ENCODE measurements at regions not wholly inside any gene's neighbourhood (a gene's known extent, or its start where the extent isn't known, plus 50 kb on each side); places are given as distances from the start of the nearest gene placed in this dataset.

DNA sequence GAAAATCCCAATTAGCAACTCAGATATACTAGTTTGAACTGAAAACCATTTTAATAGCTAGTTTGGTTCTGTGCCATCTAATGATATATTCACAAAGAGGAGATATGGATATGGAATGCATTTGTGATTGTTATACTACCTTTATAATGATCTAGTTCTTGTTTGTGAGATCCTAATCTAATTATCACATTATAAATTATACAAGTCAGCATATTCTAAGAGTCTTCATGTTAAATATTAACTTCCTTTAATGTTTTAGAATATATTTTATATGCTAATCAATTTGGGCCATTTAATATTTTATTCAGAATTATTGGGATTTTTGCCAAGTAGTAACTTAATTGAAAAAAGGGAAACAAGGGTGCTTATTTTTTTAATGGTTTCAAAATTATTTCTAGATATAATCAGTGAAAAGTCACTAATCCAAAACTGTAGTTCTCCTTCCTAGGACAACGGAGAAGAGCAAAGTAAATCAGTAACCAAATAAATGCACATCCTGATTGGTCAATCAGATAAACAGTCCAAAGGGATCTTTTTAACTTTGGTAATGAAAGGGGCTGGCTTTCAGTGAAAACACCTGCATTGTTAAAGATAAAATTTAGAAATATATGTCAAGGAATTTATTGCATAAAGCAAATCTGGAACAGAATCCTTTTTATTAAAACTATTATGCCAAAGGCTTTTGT, 173.9 kb upstream of the MEOX2 start:
- H3K9me3 Mint-ChIP-seq, result peaks cover 3 to 11% (median 4%) of the 10 kb centered on the region in 3 donors
- H3K27ac Mint-ChIP-seq, result no peak overlapping the region
- no peaks in the 10 kb centered on the region for H3K36me3 Mint-ChIP-seq
- H3K4me3 Mint-ChIP-seq, result no peak overlapping the region
- no peaks in the 10 kb centered on the region for H3K4me1 Mint-ChIP-seq
- no peaks in the 10 kb centered on the region for H3K27me3 Mint-ChIP-seq

DNA sequence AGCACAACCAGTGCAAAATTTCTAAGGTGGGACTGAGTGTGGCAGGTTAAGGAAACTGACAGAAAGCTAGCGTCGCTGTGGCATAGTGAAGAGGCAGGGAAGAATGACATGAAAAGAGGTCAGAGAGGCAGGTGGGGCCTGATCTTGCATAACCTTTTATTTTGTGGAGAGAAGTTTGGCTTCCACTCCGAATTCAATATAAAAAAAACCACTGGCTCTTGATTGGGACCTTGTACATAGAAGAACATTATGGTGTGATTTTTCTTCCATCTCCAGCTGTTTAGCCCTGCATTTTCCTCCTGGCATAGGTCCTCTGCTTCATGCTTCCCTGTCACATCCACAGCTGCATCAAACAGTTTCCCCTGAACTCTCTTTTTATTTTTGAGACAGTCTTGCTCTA, 170.5 kb upstream of the MEOX2 start:
- no peak overlapping the region for H3K27ac Mint-ChIP-seq
- H3K27me3 Mint-ChIP-seq, result no peaks in the 10 kb centered on the region
- peaks cover 4 to 8% (median 4%) of the 10 kb centered on the region in 3 donors for H3K9me3 Mint-ChIP-seq
- H3K36me3 Mint-ChIP-seq, result no peaks in the 10 kb centered on the region
- no peak overlapping the region for H3K4me3 Mint-ChIP-seq
- no peaks in the 10 kb centered on the region for H3K4me1 Mint-ChIP-seq

- H3K4me1 Mint-ChIP-seq, result no peaks in the 10 kb centered on the region
- no peaks in the 10 kb centered on the region for H3K27me3 Mint-ChIP-seq
- no peak overlapping the region for H3K4me3 Mint-ChIP-seq
- no peak overlapping the region for H3K27ac Mint-ChIP-seq
- no peaks in the 10 kb centered on the region for H3K36me3 Mint-ChIP-seq
- H3K9me3 Mint-ChIP-seq, result peaks cover 4 to 8% (median 5%) of the 10 kb centered on the region in 3 donors
Measured at GRCh38 chr7:15856311-15856710, 169.8 kb upstream of the MEOX2 start.

DNA sequence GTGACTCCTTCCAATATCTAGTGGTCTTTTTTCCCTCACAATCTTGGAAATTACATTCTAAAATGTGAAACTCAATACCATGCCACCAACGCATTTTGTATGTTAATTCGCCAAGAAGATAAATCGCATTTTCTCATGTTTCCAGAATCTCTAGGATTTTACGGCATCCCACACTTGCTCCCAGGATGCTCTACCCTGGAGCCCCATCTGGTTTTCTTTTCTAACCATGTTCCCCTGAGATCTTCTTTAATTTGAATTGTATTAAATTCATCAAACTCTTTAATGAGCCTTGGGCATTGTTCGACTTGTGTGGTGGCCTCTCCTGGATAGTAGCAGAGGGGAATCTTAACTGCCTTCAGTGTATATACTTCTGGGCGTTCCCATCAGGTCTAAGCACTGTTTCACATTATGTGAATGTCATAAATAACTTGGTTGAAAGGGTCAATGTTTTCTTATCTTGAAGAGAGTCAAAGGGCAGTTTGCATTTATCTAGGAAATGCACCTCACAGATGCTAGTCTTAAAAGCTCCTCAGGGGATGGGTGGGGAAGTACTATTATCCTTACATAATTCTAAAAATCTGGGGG, 169.1 kb upstream of the MEOX2 start:
- no peak overlapping the region for H3K4me3 Mint-ChIP-seq

DNA sequence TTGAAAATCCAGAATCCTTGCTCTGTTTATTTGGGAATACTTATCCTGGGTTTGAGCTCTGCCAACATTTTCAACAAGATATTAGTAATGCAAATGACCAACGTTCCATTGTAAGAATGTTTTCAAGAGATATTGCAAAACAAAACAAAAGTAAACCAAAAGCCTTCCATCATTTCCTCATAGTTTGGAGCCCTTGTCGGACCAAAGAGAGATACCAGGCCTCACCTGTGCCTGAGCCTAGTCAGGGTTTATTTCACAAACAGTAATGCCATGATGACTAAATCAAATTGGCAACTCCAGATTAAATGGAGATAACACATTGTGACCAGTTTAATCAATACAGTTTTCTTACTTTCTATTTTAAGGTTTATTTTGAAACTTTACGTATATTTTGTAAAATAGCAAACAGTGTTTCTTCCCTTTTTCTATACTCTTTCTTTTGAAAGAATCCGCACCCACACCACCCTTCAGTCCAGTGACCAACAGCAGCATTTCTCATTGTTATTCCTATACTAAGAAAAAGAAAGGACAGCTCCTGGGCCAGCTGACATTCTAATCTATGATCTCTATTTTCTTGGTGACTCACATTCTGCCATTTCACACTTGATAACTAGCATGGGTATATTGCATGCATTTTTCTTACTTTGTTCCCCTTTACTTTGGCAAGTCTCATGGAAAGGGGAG, 168.5 kb upstream of the MEOX2 start:
- Mint-ChIP-seq H3K36me3 (no peaks in the 10 kb centered on the region), H3K27ac (no peak overlapping the region), H3K9me3 (peaks cover 4 to 8% (median 5%) of the 10 kb centered on the region in 3 donors), H3K4me3 (no peak overlapping the region), H3K27me3 (no peaks in the 10 kb centered on the region), H3K4me1 (no peaks in the 10 kb centered on the region)

More for the DNA sequence above, 169.1 kb upstream of the MEOX2 start:
- H3K36me3 Mint-ChIP-seq, result no peaks in the 10 kb centered on the region
- H3K9me3 Mint-ChIP-seq, result peaks cover 4 to 8% (median 5%) of the 10 kb centered on the region in 3 donors
- no peaks in the 10 kb centered on the region for H3K27me3 Mint-ChIP-seq
- no peaks in the 10 kb centered on the region for H3K4me1 Mint-ChIP-seq
- H3K27ac Mint-ChIP-seq, result no peak overlapping the region

GRCh38 chr7:15853832-15854470, 167.5 kb upstream of the MEOX2 start:
- Mint-ChIP-seq H3K27ac (no peak overlapping the region), H3K4me3 (no peak overlapping the region), H3K27me3 (no peaks in the 10 kb centered on the region), H3K36me3 (no peaks in the 10 kb centered on the region), H3K4me1 (no peaks in the 10 kb centered on the region), H3K9me3 (peaks cover 2 to 4% (median 2%) of the 10 kb centered on the region in 3 donors)

DNA sequence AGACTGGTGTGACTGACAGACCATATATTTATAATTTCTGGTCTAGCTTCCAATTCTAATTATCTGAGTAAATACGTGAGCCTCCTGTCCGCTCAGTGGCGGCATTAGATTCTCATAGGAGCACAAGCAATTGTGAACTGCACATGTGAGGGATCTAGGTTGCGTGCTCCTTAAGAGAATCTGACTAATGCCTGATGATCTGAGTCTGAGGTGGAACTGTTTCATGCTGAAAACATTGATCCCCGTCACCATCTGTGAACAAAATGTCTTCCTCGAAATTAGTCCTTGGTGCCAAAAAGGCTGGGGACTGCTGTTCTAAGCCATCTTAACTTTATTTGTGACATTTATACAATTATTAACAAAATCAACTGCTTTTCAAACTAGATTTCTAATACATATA, 164.7 kb upstream of the MEOX2 start:
- H3K36me3 Mint-ChIP-seq, result no peaks in the 10 kb centered on the region
- no peaks in the 10 kb centered on the region for H3K27me3 Mint-ChIP-seq
- no peaks in the 10 kb centered on the region for H3K4me1 Mint-ChIP-seq
- H3K4me3 Mint-ChIP-seq, result no peak overlapping the region
- peaks cover 0 to 2% (median 0%) of the 10 kb centered on the region in 3 donors for H3K9me3 Mint-ChIP-seq
- H3K27ac Mint-ChIP-seq, result no peak overlapping the region

- Mint-ChIP-seq H3K27ac (no peak overlapping the region), H3K27me3 (no peaks in the 10 kb centered on the region), H3K36me3 (no peaks in the 10 kb centered on the region), H3K4me3 (no peak overlapping the region), H3K9me3 (peaks cover 0 to 2% (median 1%) of the 10 kb centered on the region in 3 donors), H3K4me1 (no peaks in the 10 kb centered on the region)
Measured at GRCh38 chr7:15848901-15849300, 162.4 kb upstream of the MEOX2 start.

DNA sequence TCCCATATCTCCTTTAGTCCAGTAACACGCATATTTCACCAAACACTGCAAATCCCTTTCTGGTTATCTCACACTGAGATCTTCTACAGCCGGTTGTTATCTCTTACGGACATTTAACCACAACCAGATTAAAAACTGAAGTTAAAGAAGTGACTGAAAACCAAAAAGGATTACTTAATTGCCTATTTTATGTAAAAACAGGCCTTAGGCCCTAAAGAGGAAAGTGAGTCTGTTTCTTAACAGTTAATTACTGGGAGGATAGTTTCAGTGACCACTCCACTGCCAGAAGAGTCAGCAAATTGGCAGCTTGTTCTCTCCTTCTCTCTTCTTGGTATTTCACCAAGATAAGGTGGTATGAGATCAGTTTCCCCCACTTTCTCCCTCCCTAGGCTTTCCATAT, 161.9 kb upstream of the MEOX2 start:
- Mint-ChIP-seq H3K27ac (no peak overlapping the region), H3K4me1 (no peaks in the 10 kb centered on the region), H3K27me3 (no peaks in the 10 kb centered on the region), H3K36me3 (no peaks in the 10 kb centered on the region), H3K9me3 (peaks cover 0 to 2% (median 1%) of the 10 kb centered on the region in 3 donors), H3K4me3 (no peak overlapping the region)

- Mint-ChIP-seq H3K9me3 (peaks cover 0 to 1% (median 0%) of the 10 kb centered on the region in 3 donors), H3K27ac (no peak overlapping the region), H3K36me3 (no peaks in the 10 kb centered on the region), H3K4me1 (no peaks in the 10 kb centered on the region), H3K4me3 (no peak overlapping the region), H3K27me3 (no peaks in the 10 kb centered on the region)
Measured at GRCh38 chr7:15845868-15846267, 159.4 kb upstream of the MEOX2 start.

DNA sequence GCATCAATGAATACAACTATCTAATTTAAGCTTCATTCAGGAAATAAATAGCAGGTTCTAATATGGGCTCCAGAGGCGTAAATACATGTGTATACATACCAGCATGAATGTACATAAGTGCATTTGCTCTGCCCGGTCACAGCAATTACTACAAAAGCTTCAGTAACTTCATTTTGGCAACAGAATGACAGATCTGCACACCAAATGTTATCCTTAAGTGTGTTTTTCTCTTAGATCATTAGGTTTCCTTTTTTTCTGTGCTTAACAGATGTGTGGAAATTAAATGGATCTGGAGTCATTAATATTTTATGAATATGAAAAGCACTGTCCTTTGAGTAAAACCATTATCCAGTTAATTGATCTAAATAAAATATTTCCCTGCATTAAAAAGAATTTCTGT, 159.0 kb upstream of the MEOX2 start:
- Mint-ChIP-seq H3K4me1 (no peaks in the 10 kb centered on the region), H3K9me3 (peaks cover 0 to 1% (median 0%) of the 10 kb centered on the region in 3 donors), H3K27ac (no peak overlapping the region), H3K27me3 (no peaks in the 10 kb centered on the region), H3K36me3 (no peaks in the 10 kb centered on the region), H3K4me3 (no peak overlapping the region)

DNA sequence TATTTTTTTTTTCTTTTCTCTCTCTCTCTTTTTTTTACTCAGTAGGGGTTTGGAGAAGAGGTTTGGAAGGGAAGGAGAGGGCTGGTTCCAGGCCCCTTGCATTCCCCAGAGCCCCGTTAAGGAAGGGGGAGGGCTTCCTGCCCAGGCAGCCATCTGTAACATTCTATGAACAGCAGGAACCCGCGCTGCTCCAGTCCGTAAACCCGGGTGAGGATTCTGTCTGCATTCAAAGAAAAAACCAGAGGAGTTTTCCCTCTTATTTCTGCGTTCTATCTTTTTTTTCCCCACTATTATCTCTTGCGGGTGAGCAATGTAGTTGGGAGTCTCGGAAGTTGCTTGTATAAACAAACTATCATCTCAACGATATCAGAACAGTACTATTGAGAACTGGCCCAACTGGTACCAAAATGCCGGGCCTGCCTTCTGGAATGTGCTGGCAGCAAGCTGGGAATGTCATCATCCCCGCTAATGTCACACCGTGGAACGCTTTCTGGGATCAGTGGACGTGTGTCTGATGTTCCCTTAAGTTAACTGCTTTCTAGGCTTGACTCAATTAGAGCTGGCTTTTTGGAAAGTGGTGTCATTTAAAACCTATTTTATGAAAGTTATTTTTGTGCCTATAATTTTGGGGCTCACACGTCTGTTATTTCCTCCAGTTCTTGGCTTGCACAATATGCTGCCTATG, 153.1 kb upstream of the MEOX2 start:
- no peaks in the 10 kb centered on the region for H3K27me3 Mint-ChIP-seq
- no peaks in the 10 kb centered on the region for H3K36me3 Mint-ChIP-seq
- H3K4me1 Mint-ChIP-seq, result no peaks in the 10 kb centered on the region
- peak overlapping the region in 1 of 3 donors; percentile 71 for H3K27ac Mint-ChIP-seq
- H3K4me3 Mint-ChIP-seq, result no peak overlapping the region
- H3K9me3 Mint-ChIP-seq, result peaks cover 0 to 1% (median 0%) of the 10 kb centered on the region in 3 donors

DNA sequence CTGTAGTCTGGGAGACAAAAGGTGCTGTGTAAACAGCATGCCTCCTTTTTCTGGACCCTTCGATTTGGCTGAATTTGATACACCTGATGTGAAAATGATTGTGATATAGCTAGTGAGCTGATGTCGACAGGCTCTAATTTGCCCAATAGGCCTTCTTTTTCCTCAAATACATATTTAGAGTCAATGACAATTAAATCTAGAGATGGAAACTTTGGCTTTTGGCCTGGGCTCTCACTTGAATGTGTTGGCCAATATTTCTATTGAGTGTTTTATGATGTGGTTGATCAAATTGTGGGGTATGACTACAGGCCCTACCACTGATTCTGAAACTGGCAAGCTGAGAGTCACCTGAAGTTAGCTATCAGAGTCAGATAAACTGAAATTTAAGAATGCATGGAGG, 151.8 kb upstream of the MEOX2 start:
- H3K4me1 Mint-ChIP-seq, result no peaks in the 10 kb centered on the region
- no peak overlapping the region for H3K27ac Mint-ChIP-seq
- no peak overlapping the region for H3K4me3 Mint-ChIP-seq
- no peaks in the 10 kb centered on the region for H3K36me3 Mint-ChIP-seq
- no peaks in the 10 kb centered on the region for H3K9me3 Mint-ChIP-seq
- H3K27me3 Mint-ChIP-seq, result no peaks in the 10 kb centered on the region

DNA sequence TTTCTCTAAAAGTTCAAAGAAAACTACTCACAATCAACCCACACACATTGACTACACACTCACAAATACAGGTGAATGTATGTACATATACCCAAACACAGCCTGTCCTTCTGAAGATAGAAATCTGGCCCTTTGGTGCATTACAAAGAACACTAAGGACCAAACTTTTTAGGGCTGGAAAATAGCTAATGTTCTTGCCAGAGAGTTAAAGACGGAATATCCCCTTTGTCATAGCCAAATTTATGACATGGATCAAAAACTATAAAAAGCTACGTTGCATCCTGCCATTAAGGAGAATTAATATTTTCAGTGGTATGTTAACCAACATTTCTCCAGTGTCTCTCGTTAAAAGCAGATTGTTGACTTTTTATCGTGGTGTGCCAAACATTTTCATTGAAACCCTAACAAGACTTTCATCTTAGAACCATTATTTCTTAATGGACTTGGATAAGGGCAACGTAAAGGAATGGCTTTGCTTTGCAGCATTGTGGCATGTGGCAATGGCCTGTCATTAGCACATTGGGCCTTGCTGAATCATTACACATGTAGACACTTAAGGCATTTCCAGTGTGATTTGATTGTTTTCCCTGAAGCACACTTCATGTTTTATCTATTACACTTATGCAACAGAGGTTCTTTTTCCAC, 150.9 kb upstream of the MEOX2 start:
- Mint-ChIP-seq H3K27me3 (no peaks in the 10 kb centered on the region), H3K4me3 (no peak overlapping the region), H3K4me1 (no peaks in the 10 kb centered on the region), H3K36me3 (no peaks in the 10 kb centered on the region), H3K9me3 (no peaks in the 10 kb centered on the region), H3K27ac (no peak overlapping the region)

Data from IgD-negative memory B cell (primary cell).